Fibroblast of villous mesenchyme (primary cell): ENCODE measurements at regions not wholly inside any gene's neighbourhood (a gene's known extent, or its start where the extent isn't known, plus 50 kb on each side); places are given as distances from the start of the nearest gene placed in this dataset.
"Not testable (repeated sequence)": the region's sequence is repeated elsewhere in the genome, so short reads cannot be mapped to it uniquely, and the experiment has no call there.

ENCODE experiments used
- DNase-seq: peaks from one replicate; pipeline ENCODE4 v3.0.0-alpha.2; 2010; ENCODE audit warnings: low read depth
- H3K4me3 ChIP-seq: 2 replicates; pipeline ENCODE4 v1.5.1; 2011; ENCODE audit warnings: low read depth, mild to moderate bottlenecking, low read length
- CTCF ChIP-seq: IDR thresholded peaks from 2 replicates; pipeline ENCODE4 v1.5.1; 2012; ENCODE audit warnings: low read depth, mild to moderate bottlenecking, low read length; ENCODE audit not compliant: insufficient read depth

GRCh38 chr17:20703781-20704180 is 124.3 kb downstream of the CDRT15L2 start:
- TF ChIP-seq CTCF, result no peak
- H3K4me3 ChIP-seq, result no peak overlapping the region
- no peak for DNase-seq

GRCh38 chr17:20705186-20705585 is 125.7 kb downstream of the CDRT15L2 start:
- not testable (repeated sequence) for H3K4me3 ChIP-seq
- DNase-seq, result peak; percentile 21

GRCh38 chr17:20706751-20707373 is 127.3 kb downstream of the CDRT15L2 start:
- peak; percentile 22 for DNase-seq
- no peak overlapping the region for H3K4me3 ChIP-seq
- TF ChIP-seq CTCF, result no peak

- DNase-seq, H3K4me3 ChIP-seq: not testable (repeated sequence)
These were observed 129.3 kb downstream of the CDRT15L2 start for GRCh38 chr17:20708821-20709220.

GRCh38 chr17:20716481-20716880 is 137.0 kb downstream of the CDRT15L2 start:
- not testable (repeated sequence) for DNase-seq, H3K4me3 ChIP-seq

GRCh38 chr17:20721171-20721570 is 141.6 kb downstream of the CDRT15L2 start:
- peak; percentile 86 for DNase-seq
- H3K4me3 ChIP-seq, result no peak overlapping the region
- no peak for TF ChIP-seq CTCF

GRCh38 chr17:20724391-20724790 is 144.9 kb downstream of the CDRT15L2 start:
- H3K4me3 ChIP-seq, DNase-seq: not testable (repeated sequence)

GRCh38 chr17:20727201-20727600 is 147.7 kb downstream of the CDRT15L2 start:
- H3K4me3 ChIP-seq, DNase-seq: not testable (repeated sequence)

- H3K4me3 ChIP-seq, result no peak overlapping the region
- DNase-seq, result no peak
- no peak for TF ChIP-seq CTCF
These were observed 148.7 kb downstream of the CDRT15L2 start for GRCh38 chr17:20728181-20728580.

- DNase-seq, H3K4me3 ChIP-seq: not testable (repeated sequence)
These were observed 151.6 kb downstream of the CDRT15L2 start for GRCh38 chr17:20731131-20731530.
